Bone marrow (tissue), 2 donors: ENCODE measurements at regions not wholly inside any gene's neighbourhood (a gene's known extent, or its start where the extent isn't known, plus 50 kb on each side); places are given as distances from the start of the nearest gene placed in this dataset.

Experiments
- DNase-seq, 2 donors: peaks; one replicate each; lab custom pipeline; 2025; lab: John Stamatoyannopoulos, UW

DNA sequence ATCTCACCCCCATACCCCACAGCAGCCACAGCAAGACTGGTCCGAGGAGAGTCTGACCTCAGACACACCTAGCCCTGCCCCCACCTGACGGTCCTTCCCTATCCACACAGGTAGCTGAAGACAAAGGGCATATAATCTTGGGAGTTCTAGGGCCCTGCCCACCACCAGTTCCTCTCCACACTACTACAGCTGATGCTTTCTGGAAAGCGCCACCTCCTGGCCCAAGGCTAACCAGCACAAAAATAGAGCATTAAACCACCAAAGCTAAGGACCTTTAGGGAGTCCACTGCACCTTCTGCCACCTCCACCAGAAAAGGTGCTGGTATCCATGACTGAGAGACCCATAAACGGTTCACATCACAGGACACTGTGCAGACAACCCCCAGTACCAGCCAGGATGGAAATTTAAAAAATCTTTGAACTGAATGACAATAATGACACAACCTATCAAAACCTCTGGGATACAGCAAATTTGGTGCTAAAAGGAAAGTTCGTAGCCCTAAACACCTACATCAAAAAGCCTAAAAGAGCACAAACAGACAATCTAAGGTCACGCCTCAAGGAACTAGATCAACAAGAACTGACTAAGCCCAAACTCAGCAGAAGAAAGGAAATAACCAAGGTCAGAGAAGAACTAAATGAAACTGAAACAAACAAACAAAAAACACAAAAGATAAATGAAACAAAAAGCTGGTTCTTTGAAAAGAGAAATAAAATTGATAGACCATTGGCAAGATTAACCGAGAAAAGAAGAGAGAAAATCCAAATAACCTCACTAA is 122.1 kb upstream of the TPRG1 start:
- DNase-seq = no peak

DNA sequence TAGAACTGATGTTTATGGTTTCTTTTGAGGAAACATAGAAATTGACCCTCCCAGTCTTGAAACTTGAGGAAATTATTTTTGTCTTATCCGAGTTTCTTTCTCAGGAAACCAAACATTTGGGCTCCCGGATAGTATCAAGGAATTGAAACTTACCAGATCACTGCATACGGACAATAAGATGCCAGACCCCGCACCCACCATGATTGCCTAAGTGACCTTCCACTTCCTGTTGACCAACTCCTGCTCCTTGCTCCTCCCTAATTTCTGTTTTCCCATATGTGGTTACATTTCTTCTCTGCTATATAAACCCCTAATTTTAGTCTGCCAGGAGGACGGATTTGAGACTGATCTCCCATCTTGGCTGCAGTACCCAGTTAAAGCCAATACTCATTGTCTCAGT is 118.4 kb upstream of the TPRG1 start:
- no peak for DNase-seq

DNA sequence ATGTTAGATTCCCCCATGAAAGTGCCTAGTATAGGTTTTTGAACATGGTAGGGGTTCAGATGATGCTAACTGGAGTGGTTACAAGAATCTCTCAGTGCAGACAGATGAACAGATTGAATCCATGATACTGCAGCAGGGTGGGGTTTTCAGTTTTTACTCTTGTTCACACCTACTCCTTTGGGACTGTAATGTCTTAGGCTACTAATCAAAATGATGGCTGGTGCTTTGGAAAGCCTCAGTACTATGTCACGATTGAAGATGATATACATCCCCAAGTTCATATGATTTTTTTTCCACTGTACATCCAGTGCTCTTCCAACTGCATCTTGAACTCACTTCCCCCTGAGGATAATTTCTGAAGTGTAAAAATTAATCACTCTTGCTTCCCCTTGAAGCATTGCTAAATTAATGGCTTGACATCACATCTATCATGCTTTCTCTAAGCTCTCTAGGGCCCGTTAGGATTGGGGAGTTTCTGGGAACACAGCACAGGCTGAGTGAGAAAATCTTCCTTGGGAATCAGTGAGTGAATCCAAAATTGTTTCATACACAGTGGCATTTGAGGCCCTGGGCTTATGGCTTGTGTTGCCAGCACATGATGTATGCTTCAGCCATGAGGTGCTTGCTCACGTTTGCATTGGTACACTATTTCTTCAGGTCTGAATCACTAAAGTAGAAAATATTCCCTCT is 115.0 kb upstream of the TPRG1 start:
- DNase-seq = no peak

- no peak for DNase-seq
These were observed 114.4 kb upstream of the TPRG1 start for GRCh38 chr3:189057369-189057768.

DNA sequence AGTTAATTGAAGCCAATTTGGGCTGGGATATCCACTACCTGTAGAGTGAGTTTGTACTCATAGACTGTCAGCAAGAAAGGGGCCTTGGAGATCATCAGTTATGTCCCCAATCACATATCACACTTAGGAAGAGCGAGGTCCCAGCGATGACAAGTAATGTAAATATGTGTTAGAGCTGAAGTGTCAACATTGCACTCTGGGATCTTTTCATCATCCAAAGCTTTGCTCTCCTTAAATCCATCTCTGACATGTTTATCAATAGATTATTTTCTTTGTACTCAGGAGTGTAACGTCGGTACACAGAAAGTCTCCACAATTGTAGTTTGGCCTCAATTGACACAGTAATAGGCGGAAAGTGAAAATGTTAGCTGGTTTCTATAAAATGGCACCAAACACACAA is 113.7 kb upstream of the TPRG1 start:
- DNase-seq = no peak

- no peak for DNase-seq
These were observed 100.8 kb upstream of the TPRG1 start for GRCh38 chr3:189070965-189071364.

DNA sequence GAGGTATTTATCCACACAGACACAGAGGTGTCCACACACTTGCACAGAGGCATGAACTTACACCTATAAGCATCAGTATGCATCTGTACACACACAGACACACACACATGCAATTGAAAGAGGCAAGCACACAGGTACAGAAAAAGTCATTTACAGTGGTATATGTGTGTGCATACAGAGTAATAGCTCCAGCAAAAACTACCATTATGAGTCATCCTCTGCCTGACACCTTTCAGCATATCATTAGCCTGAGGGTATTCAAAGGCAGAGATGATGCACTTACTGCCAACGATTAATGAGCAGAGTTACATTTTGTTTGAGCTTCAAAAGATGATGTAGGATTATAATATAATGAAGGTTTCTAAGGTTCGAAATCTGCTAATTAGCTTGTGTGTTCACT is 100.3 kb upstream of the TPRG1 start:
- no peak for DNase-seq

- DNase-seq = no peak
These were observed 95.3 kb upstream of the TPRG1 start for GRCh38 chr3:189076449-189076848.

- DNase-seq = no peak
These were observed 91.0 kb upstream of the TPRG1 start for GRCh38 chr3:189080745-189081144.

GRCh38 chr3:189082666-189083427 is 88.9 kb upstream of the TPRG1 start:
- no peak for DNase-seq

GRCh38 chr3:189084620-189085019 is 87.2 kb upstream of the TPRG1 start:
- no peak for DNase-seq

GRCh38 chr3:189092547-189092946 is 79.2 kb upstream of the TPRG1 start:
- no peak for DNase-seq

GRCh38 chr3:189094539-189094938 is 77.2 kb upstream of the TPRG1 start:
- no peak for DNase-seq

DNA sequence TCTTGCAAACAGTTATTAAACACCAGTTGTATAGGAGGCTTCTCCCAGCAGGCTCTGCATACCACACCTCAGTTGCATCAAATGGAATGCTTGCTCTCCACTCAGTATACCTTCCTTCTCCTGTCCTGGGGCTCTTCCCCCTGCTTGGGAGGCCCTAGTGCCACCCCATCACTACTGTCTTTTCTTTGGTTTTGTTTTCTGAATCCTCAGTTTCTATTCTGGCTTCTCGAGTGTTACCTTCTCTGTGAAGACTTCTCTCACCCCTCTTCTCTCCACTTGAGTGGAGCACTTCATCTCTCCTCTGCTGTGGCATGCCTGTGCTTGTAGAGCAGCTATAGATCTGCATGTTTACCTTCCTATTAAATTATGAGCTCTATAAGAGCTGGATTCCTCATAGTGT is 75.7 kb upstream of the TPRG1 start:
- DNase-seq = no peak

- DNase-seq = no peak
These were observed 72.7 kb upstream of the TPRG1 start for GRCh38 chr3:189099031-189099471.

GRCh38 chr3:189099505-189100290 is 72.1 kb upstream of the TPRG1 start:
- DNase-seq = no peak

- DNase-seq = no peak
These were observed 70.9 kb upstream of the TPRG1 start for GRCh38 chr3:189100866-189101265.

- no peak for DNase-seq
These were observed 70.2 kb upstream of the TPRG1 start for GRCh38 chr3:189101594-189101993.

DNA sequence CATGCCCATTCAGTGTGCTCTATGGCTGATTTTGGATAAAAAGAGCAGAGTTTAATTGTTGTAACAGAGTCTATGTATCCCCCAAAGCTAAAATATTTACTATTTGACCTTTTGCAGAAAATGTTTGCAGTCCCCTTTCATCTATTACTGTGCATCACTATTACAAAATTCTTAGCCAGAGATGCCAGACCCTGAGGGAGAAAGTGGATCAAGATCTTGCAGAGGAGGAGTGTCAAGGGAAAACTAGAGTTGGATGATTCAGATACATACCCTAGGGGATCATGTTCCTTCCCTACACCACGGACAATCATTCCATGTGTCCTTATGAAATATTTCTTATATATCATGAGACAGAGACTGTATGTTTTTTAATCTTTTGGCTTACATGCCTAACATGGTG is 68.6 kb upstream of the TPRG1 start:
- DNase-seq = no peak

DNA sequence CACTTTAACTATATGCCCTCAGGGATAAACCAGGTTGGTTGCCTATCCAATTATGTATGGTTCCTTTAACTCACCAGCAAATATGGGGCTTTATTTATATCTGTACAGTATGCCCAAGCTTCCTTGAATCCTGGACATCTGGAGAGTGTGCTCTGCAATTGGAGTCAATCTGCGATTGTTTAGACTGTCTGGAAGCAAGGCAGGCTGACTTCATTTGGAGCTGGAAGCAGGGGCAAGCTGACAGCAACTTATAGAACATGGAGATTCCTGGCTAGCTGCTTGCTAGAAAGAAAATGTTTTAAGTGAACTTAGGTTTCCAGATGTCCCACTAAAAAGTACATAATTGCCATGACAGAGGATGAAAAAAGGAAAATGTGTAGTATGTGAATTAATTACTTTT is 63.7 kb upstream of the TPRG1 start:
- no peak for DNase-seq

- DNase-seq = no peak
These were observed 63.0 kb upstream of the TPRG1 start for GRCh38 chr3:189108735-189109134.

- no peak for DNase-seq
These were observed 62.6 kb upstream of the TPRG1 start for GRCh38 chr3:189109145-189109544.
